Stomach (tissue), 4 donors: ENCODE measurements at regions not wholly inside any gene's neighbourhood (a gene's known extent, or its start where the extent isn't known, plus 50 kb on each side); places are given as distances from the start of the nearest gene placed in this dataset.

ENCODE experiments used
- CTCF ChIP-seq, 7 experiments: fragments of 450-650 bp in 4 of 7; fragments of 200-600 bp in 3 of 7; sonication (generic) in 3 of 7; IDR thresholded peaks; one replicate each; pipeline ENCODE4 v1.5.1; 2016 to 2019; ENCODE audit warnings: antibody characterized with exemption in 7 of 7, control low read depth in 2 of 7, mild to moderate bottlenecking in 1 of 7
- POLR2A ChIP-seq, 4 donors: fragments of 450-650 bp; IDR thresholded peaks; one replicate each; pipeline ENCODE4 v1.6.1; 2016; ENCODE audit warnings: antibody characterized with exemption in 4 of 4, control low read depth in 2 of 4, mild to moderate bottlenecking in 1 of 4, moderate library complexity in 1 of 4
- POLR2AphosphoS5 ChIP-seq, 3 donors: sonication (generic); formaldehyde crosslinking; IDR thresholded peaks; one replicate each; pipeline ENCODE4 v1.6.1; 2016; ENCODE audit warnings: antibody characterized with exemption in 3 of 3

GRCh38 chr9:81468084-81468595 lies 221.2 kb downstream of the TLE1 start:
- TF ChIP-seq CTCF (IDR thresholded peaks at IDR 0.05) = no peak
- no peak for TF ChIP-seq POLR2AphosphoS5 (IDR thresholded peaks at IDR 0.05)
- no peak for TF ChIP-seq POLR2A (IDR thresholded peaks at IDR 0.05)
